Panc1 (cell line): ENCODE measurements at regions not wholly inside any gene's neighbourhood (a gene's known extent, or its start where the extent isn't known, plus 50 kb on each side); places are given as distances from the start of the nearest gene placed in this dataset.

ENCODE experiments used
- ATAC-seq: fragments of 200-7000 bp; cut with Tn5 transposase; 2 replicates; pipeline ENCODE4 v1.9.1; 2020; ENCODE audit warnings: mild to moderate bottlenecking, moderate library complexity
- BruUV-seq: library from RNA; stranded (reverse); fragments of 400-500 nt; replicated peaks from 2 replicates; lab custom pipeline; 2021; lab: Mats Ljungman, UMichigan
- CTCF ChIA-PET: fragments of 300-600 bp; sonication (Branson Sonifier 250); formaldehyde crosslinking; loops from one replicate; lab custom pipeline; 2022; ENCODE audit warnings: antibody characterized with exemption; lab: Charles Lee
- POLR2A ChIA-PET: fragments of 300-600 bp; sonication (Branson Sonifier 250); formaldehyde crosslinking; loops from one replicate; lab custom pipeline; 2022; ENCODE audit warnings: antibody characterized with exemption; lab: Charles Lee
- DNase-seq: peaks from one replicate; pipeline ENCODE4 v3.0.0-alpha.2; 2010; ENCODE audit warnings: low read depth, low spot score
- H3K27ac ChIP-seq: 2 replicates; pipeline ENCODE4 v1.5.1; 2011; ENCODE audit warnings: mild to moderate bottlenecking, low read length, inconsistent platforms
- H3K27me3 ChIP-seq: fragments of 200-500 bp; sonication (Bioruptor generic); 2 replicates; pipeline ENCODE4 v1.6.0; 2014; ENCODE audit warnings: low read length, inconsistent platforms; ENCODE audit not compliant: control insufficient read depth, insufficient read depth
- H3K36me3 ChIP-seq: fragments of 200-500 bp; sonication (Bioruptor generic); 2 replicates; pipeline ENCODE4 v1.5.1; 2014; ENCODE audit warnings: inconsistent platforms, mild to moderate bottlenecking, low read length, moderate library complexity; ENCODE audit not compliant: control insufficient read depth, insufficient read depth
- H3K4me1 ChIP-seq: 2 replicates; pipeline ENCODE4 v1.5.1; 2011; ENCODE audit warnings: inconsistent platforms, mild to moderate bottlenecking, low read length, moderate library complexity; ENCODE audit not compliant: control insufficient read depth, insufficient read depth
- H3K4me3 ChIP-seq, 2 experiments: 2 replicates each; pipeline ENCODE4 v1.5.1; 2011 to 2012; ENCODE audit warnings: low read depth in 2 of 2, low read length in 2 of 2, mild to moderate bottlenecking in 2 of 2, inconsistent platforms in 1 of 2, moderate library complexity in 1 of 2
- H3K9me3 ChIP-seq: fragments of 200-500 bp; sonication (Bioruptor generic); 2 replicates; pipeline ENCODE4 v1.5.1; 2014; ENCODE audit warnings: low read depth, mild to moderate bottlenecking, inconsistent platforms, low read length, moderate library complexity; ENCODE audit not compliant: control insufficient read depth, insufficient read depth
- CTCF ChIP-seq: fragments of 450-650 bp; IDR thresholded peaks from 2 replicates; pipeline ENCODE4 v1.5.1; 2017; ENCODE audit warnings: mild to moderate bottlenecking
- POLR2AphosphoS5 ChIP-seq: IDR thresholded peaks from 2 replicates; pipeline ENCODE4 v1.6.1; 2012; ENCODE audit warnings: mild to moderate bottlenecking, low read depth, low read length, moderate library complexity
- REST ChIP-seq, 2 experiments: IDR thresholded peaks; 2 replicates each; pipeline ENCODE4 v1.6.1; 2011 to 2012; ENCODE audit warnings: low read depth in 2 of 2, control low read depth in 1 of 2, low read length in 1 of 2, mild to moderate bottlenecking in 1 of 2, moderate library complexity in 1 of 2; ENCODE audit not compliant: insufficient read depth in 1 of 2
- SIN3A ChIP-seq: IDR thresholded peaks from 2 replicates; pipeline ENCODE4 v1.6.1; 2012; ENCODE audit warnings: low read depth, mild to moderate bottlenecking, low read length, moderate library complexity, borderline replicate concordance; ENCODE audit not compliant: insufficient read depth
- TCF7L2 ChIP-seq: IDR thresholded peaks from 2 replicates; pipeline ENCODE4 v1.6.1; 2011; ENCODE audit warnings: mild to moderate bottlenecking, low read depth, low read length, inconsistent platforms
- in situ Hi-C: cut with HindIII; loops from 2 replicates; pipeline ENCODE4 v1.10.0; 2016; ENCODE audit warnings: low sequenced_read_pairs, low pct_unique_long_range_greater_than_20kb
- intact Hi-C: fragments of 100-400 bp; cut with micrococcal nuclease; formaldehyde crosslinking; loops from one replicate; pipeline ENCODE4 v1.10.0; 2022; ENCODE audit not compliant: unreplicated experiment

- no peaks in the 10 kb centered on the region for H3K27me3 ChIP-seq
- ChIA-PET POLR2A (no interaction called here), CTCF (no interaction called here)
- no peak for TF ChIP-seq TCF7L2
- no peak for TF ChIP-seq SIN3A
- TF ChIP-seq CTCF, result no peak
- TF ChIP-seq REST (IDR thresholded peaks at IDR 0.05; ENCODE audit: insufficient read depth in 1 of 2, low read depth in 2 of 2, low read length in 1 of 2), result no peak
- TF ChIP-seq POLR2AphosphoS5, result no peak
- intact Hi-C loops, result no loop called here
- ATAC-seq, result no peak
- no peaks in the 10 kb centered on the region for H3K4me1 ChIP-seq
- no TSS peak for BruUV-seq
- no peaks in the 10 kb centered on the region for H3K9me3 ChIP-seq
- in situ Hi-C loops, result no loop called here
- H3K36me3 ChIP-seq, result no peaks in the 10 kb centered on the region
- no peak for DNase-seq
- no peak overlapping the region for H3K27ac ChIP-seq
- H3K4me3 ChIP-seq, result no peak overlapping the region
These were observed 547.1 kb downstream of the CCER1 start for GRCh38 chr12:90407841-90408240.

GRCh38 chr12:90404071-90404470 is 550.9 kb downstream of the CCER1 start:
- Histone ChIP-seq H3K9me3 (no peaks in the 10 kb centered on the region), H3K27me3 (no peaks in the 10 kb centered on the region), H3K4me3 (no peak overlapping the region), H3K4me1 (no peaks in the 10 kb centered on the region), H3K27ac (no peak overlapping the region), H3K36me3 (no peaks in the 10 kb centered on the region)
- DNase-seq (no peak), ATAC-seq (no peak)
- ChIA-PET POLR2A (no interaction called here), CTCF (no interaction called here)
- TF ChIP-seq CTCF (no peak), REST (IDR thresholded peaks at IDR 0.05; ENCODE audit: insufficient read depth in 1 of 2, low read depth in 2 of 2, low read length in 1 of 2) (no peak), TCF7L2 (no peak)
- intact Hi-C loops (no loop called here), in situ Hi-C loops (no loop called here)
- no TSS peak for BruUV-seq
